Naive B cell (primary cell): ENCODE measurements at regions not wholly inside any gene's neighbourhood (a gene's known extent, or its start where the extent isn't known, plus 50 kb on each side); places are given as distances from the start of the nearest gene placed in this dataset.

Source experiments
- ATAC-seq, 2 donors: fragments of 150-1000 bp; cut with Tn5 transposase; 2 replicates each; pipeline ENCODE4 v1.10.0; 2021; ENCODE audit warnings: low read depth in 2 of 2, mild to moderate bottlenecking in 2 of 2, moderate library complexity in 2 of 2
- DNase-seq: peaks from one replicate; pipeline ENCODE4 v3.0.0; 2022
- H3K27ac Mint-ChIP-seq, 6 donors: one replicate each; pipeline ENCODE4 v1.8.0; 2020 to 2022; ENCODE audit warnings: mild to moderate bottlenecking in 6 of 6, mixed read lengths in 6 of 6, moderate library complexity in 5 of 6, inconsistent platforms in 2 of 6
- H3K27me3 Mint-ChIP-seq, 3 donors: one replicate each; pipeline ENCODE4 v1.8.0; 2021 to 2022; ENCODE audit warnings: mixed read lengths in 3 of 3, mild to moderate bottlenecking in 1 of 3
- H3K36me3 Mint-ChIP-seq, 2 donors: one replicate each; pipeline ENCODE4 v1.8.0; 2020 to 2022; ENCODE audit warnings: mixed read lengths in 2 of 2, inconsistent platforms in 1 of 2, mild to moderate bottlenecking in 1 of 2
- H3K4me1 Mint-ChIP-seq, 3 donors: one replicate each; pipeline ENCODE4 v1.8.0; 2020 to 2022; ENCODE audit warnings: mixed read lengths in 3 of 3, inconsistent platforms in 1 of 3, mild to moderate bottlenecking in 1 of 3, moderate library complexity in 1 of 3
- H3K4me3 Mint-ChIP-seq, 8 donors: one replicate each; pipeline ENCODE4 v1.8.0; 2020 to 2022; ENCODE audit warnings: mild to moderate bottlenecking in 8 of 8, mixed read lengths in 8 of 8, moderate library complexity in 8 of 8, inconsistent platforms in 2 of 8
- H3K9me3 Mint-ChIP-seq, 7 donors: one replicate each; pipeline ENCODE4 v1.8.0; 2020 to 2022; ENCODE audit warnings: mixed read lengths in 7 of 7, mild to moderate bottlenecking in 5 of 7, inconsistent platforms in 2 of 7, moderate library complexity in 1 of 7

GRCh38 chr3:145188079-145188770 lies 972.8 kb downstream of the PLOD2 start:
- Mint-ChIP-seq H3K27me3 (no peaks in the 10 kb centered on the region), H3K27ac (no peak overlapping the region), H3K4me3 (no peak overlapping the region), H3K4me1 (no peaks in the 10 kb centered on the region), H3K36me3 (no peaks in the 10 kb centered on the region), H3K9me3 (peaks cover 0 to 3% (median 0%) of the 10 kb centered on the region in 7 donors)
- DNase-seq = no peak
- ATAC-seq = no peak

- no peaks in the 10 kb centered on the region for H3K4me1 Mint-ChIP-seq
- peak overlapping the region in 1 of 8 donors; percentile 44 for H3K4me3 Mint-ChIP-seq
- no peak overlapping the region for H3K27ac Mint-ChIP-seq
- H3K27me3 Mint-ChIP-seq = no peaks in the 10 kb centered on the region
- ATAC-seq (no peak), DNase-seq (no peak)
- H3K36me3 Mint-ChIP-seq = no peaks in the 10 kb centered on the region
- H3K9me3 Mint-ChIP-seq = peaks cover 0 to 3% (median 0%) of the 10 kb centered on the region in 7 donors
Measured at GRCh38 chr3:145190138-145190537, 970.8 kb downstream of the PLOD2 start.

DNA sequence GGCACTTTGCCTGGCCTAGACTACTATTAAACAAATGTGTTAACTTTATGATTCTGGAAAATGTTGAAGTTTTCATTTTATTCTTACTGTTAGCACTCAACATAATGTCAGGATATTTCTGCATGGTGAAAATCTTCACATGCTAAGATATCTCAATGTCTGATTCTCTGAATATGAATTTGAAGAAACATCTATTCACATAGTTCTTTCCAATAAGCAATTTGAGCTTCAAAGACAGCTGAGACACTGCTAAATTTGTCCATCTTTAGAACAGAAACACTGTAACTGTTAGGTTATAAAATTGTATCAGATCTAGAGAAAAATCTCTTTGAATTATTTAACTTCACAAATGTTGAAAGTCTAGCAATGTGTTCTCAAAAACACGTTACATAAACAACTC lies 970.2 kb downstream of the PLOD2 start:
- Mint-ChIP-seq H3K4me3 (peak overlapping the region in 1 of 8 donors; percentile 44), H3K27ac (no peak overlapping the region), H3K27me3 (no peaks in the 10 kb centered on the region), H3K36me3 (no peaks in the 10 kb centered on the region), H3K4me1 (no peaks in the 10 kb centered on the region), H3K9me3 (peaks cover 0 to 3% (median 0%) of the 10 kb centered on the region in 7 donors)
- ATAC-seq = no peak
- DNase-seq = no peak

GRCh38 chr3:145191543-145191942 lies 969.4 kb downstream of the PLOD2 start:
- Mint-ChIP-seq H3K9me3 (peaks cover 0 to 4% (median 0%) of the 10 kb centered on the region in 7 donors), H3K4me1 (no peaks in the 10 kb centered on the region), H3K36me3 (no peaks in the 10 kb centered on the region), H3K4me3 (no peak overlapping the region), H3K27ac (no peak overlapping the region), H3K27me3 (no peaks in the 10 kb centered on the region)
- no peak for ATAC-seq
- DNase-seq = no peak

GRCh38 chr3:145197051-145197820 lies 963.7 kb downstream of the PLOD2 start:
- H3K27me3 Mint-ChIP-seq = no peaks in the 10 kb centered on the region
- H3K27ac Mint-ChIP-seq = no peak overlapping the region
- H3K36me3 Mint-ChIP-seq = no peaks in the 10 kb centered on the region
- ATAC-seq (no peak), DNase-seq (no peak)
- no peak overlapping the region for H3K4me3 Mint-ChIP-seq
- H3K9me3 Mint-ChIP-seq = peaks cover 0 to 9% (median 2%) of the 10 kb centered on the region in 7 donors
- H3K4me1 Mint-ChIP-seq = no peaks in the 10 kb centered on the region

GRCh38 chr3:145197821-145198220 lies 963.2 kb downstream of the PLOD2 start:
- H3K9me3 Mint-ChIP-seq = peaks cover 0 to 9% (median 2%) of the 10 kb centered on the region in 7 donors

DNA sequence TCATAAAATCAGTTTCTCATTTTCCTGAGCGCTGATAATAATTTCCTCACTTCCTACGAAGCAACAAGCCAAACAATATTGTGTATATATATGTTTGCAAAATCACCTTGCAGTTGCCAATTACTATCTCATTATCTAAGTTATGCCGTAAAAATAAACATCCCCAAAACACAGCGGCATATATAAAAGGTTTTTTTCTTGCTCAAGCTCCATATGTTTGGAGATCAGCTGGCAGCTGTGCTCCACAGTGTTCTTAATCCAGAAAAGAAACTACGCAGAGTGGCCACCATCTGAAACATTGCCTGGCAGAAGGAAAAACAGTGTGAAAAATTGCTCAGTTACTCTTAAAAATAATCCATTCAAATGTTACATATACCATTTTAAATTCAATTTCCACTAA lies 951.4 kb downstream of the PLOD2 start:
- no peaks in the 10 kb centered on the region for H3K27me3 Mint-ChIP-seq
- no peak overlapping the region for H3K4me3 Mint-ChIP-seq
- H3K9me3 Mint-ChIP-seq = peaks cover 0 to 2% (median 0%) of the 10 kb centered on the region in 7 donors
- H3K27ac Mint-ChIP-seq = no peak overlapping the region
- H3K36me3 Mint-ChIP-seq = no peaks in the 10 kb centered on the region
- ATAC-seq (no peak), DNase-seq (no peak)
- no peaks in the 10 kb centered on the region for H3K4me1 Mint-ChIP-seq

More at GRCh38 chr3:145197821-145198220, 963.2 kb downstream of the PLOD2 start:
- DNase-seq = no peak
- Mint-ChIP-seq H3K27ac (peak overlapping the region in 1 of 6 donors; percentile 11), H3K36me3 (no peaks in the 10 kb centered on the region), H3K4me1 (no peaks in the 10 kb centered on the region), H3K4me3 (no peak overlapping the region), H3K27me3 (no peaks in the 10 kb centered on the region)
- no peak for ATAC-seq

GRCh38 chr3:145219355-145220235 lies 941.4 kb downstream of the PLOD2 start:
- Mint-ChIP-seq H3K9me3 (peaks cover 0 to 4% (median 0%) of the 10 kb centered on the region in 7 donors), H3K4me3 (no peak overlapping the region), H3K27me3 (no peaks in the 10 kb centered on the region), H3K27ac (no peak overlapping the region), H3K36me3 (no peaks in the 10 kb centered on the region), H3K4me1 (no peaks in the 10 kb centered on the region)
- no peak for ATAC-seq
- DNase-seq = no peak

DNA sequence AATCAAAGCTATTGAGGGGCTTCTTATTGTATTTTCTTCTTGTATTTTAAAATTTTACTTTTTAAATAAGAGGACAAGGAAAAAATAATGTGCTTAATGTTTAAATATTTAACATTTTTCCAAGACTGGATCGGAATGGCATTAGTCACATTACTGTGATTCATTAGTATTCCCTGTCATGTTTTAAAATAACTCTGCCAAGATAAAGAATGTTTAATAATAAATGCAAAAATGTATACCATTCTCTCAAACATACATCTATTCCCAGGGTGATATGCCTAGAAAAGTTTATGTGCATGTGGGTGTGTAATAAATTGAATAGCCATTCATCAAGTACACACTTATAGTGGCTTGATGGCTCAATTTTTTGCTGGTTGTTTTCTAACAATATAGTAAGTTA lies 936.1 kb downstream of the PLOD2 start:
- no peaks in the 10 kb centered on the region for H3K36me3 Mint-ChIP-seq
- DNase-seq (no peak), ATAC-seq (no peak)
- no peaks in the 10 kb centered on the region for H3K27me3 Mint-ChIP-seq
- H3K9me3 Mint-ChIP-seq = peaks cover 0 to 4% (median 0%) of the 10 kb centered on the region in 7 donors
- H3K4me3 Mint-ChIP-seq = no peak overlapping the region
- no peak overlapping the region for H3K27ac Mint-ChIP-seq
- H3K4me1 Mint-ChIP-seq = no peaks in the 10 kb centered on the region

GRCh38 chr3:145243875-145244274 lies 917.1 kb downstream of the PLOD2 start:
- no peak overlapping the region for H3K27ac Mint-ChIP-seq
- DNase-seq (no peak), ATAC-seq (no peak)
- H3K4me3 Mint-ChIP-seq = no peak overlapping the region
- no peaks in the 10 kb centered on the region for H3K36me3 Mint-ChIP-seq
- no peaks in the 10 kb centered on the region for H3K4me1 Mint-ChIP-seq
- H3K27me3 Mint-ChIP-seq = no peaks in the 10 kb centered on the region
- H3K9me3 Mint-ChIP-seq = peaks cover 8 to 24% (median 13%) of the 10 kb centered on the region in 7 donors

DNA sequence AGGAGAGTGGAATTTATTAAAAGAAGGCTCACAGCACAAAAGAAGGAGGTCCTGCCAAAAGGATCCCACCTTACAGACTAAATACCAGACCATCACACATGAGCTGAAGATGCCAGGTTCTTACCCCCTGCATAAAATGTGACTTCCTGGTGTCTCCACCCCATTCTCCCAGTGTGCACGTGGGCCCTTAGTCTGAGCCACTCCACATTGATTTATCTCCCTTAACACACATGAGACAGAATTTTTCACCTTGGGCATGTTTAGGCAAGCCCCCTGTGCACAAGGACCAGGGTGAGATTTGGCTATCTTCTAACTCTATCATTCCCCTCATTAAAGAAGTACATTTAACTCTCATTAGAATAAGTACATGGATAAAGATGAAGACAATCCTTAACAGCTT lies 916.7 kb downstream of the PLOD2 start:
- Mint-ChIP-seq H3K4me3 (no peak overlapping the region), H3K27ac (no peak overlapping the region), H3K27me3 (no peaks in the 10 kb centered on the region), H3K36me3 (peaks cover 0 to 2% of the 10 kb centered on the region in 2 donors), H3K9me3 (peaks cover 8 to 29% (median 16%) of the 10 kb centered on the region in 7 donors), H3K4me1 (no peaks in the 10 kb centered on the region)
- ATAC-seq = no peak
- no peak for DNase-seq

GRCh38 chr3:145246291-145246690 lies 914.7 kb downstream of the PLOD2 start:
- H3K27me3 Mint-ChIP-seq = no peaks in the 10 kb centered on the region
- H3K4me3 Mint-ChIP-seq = no peak overlapping the region
- H3K27ac Mint-ChIP-seq = no peak overlapping the region
- DNase-seq (no peak), ATAC-seq (no peak)
- peaks cover 0 to 7% of the 10 kb centered on the region in 2 donors for H3K36me3 Mint-ChIP-seq
- H3K4me1 Mint-ChIP-seq = no peaks in the 10 kb centered on the region
- H3K9me3 Mint-ChIP-seq = peaks cover 11 to 41% (median 20%) of the 10 kb centered on the region in 7 donors

GRCh38 chr3:145248928-145249327 lies 912.1 kb downstream of the PLOD2 start:
- H3K27me3 Mint-ChIP-seq = no peaks in the 10 kb centered on the region
- no peak overlapping the region for H3K4me3 Mint-ChIP-seq
- H3K36me3 Mint-ChIP-seq = peaks cover 0 to 7% of the 10 kb centered on the region in 2 donors
- H3K9me3 Mint-ChIP-seq = peaks cover 12 to 41% (median 18%) of the 10 kb centered on the region in 7 donors
- H3K27ac Mint-ChIP-seq = no peak overlapping the region
- no peaks in the 10 kb centered on the region for H3K4me1 Mint-ChIP-seq
- DNase-seq = no peak
- ATAC-seq = no peak
